ENCODE measurements at regions not wholly inside any gene's neighbourhood (a gene's known extent, or its start where the extent isn't known, plus 50 kb on each side); places are given as distances from the start of the nearest gene placed in this dataset.

DNA sequence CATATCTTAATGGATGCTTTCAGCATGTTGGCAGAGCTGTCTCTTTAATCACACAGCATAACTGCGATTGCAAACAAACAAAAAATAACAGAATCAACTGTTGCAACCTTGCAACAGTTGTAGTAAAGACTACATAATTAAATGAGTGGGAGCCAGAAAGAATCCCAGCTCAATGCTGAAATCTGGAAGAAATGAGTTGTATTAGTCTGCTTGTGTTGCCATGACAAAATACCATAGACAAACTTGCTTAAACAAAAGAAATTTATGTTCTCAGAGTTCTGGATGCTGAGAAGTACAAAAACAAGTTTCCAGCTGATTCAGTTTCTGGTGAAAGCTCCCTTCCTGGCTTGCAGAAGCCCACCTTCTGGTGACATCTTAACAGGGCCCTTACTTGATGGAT is 260.9 kb upstream of the TUSC1 start:
- Histone ChIP-seq H4K20me1 (replicated peaks in 1 of 2; ENCODE audit: control insufficient read depth in 1 of 2, insufficient read depth in 2 of 2, low read length in 2 of 2) (no peaks in the 10 kb centered on the region), H3K27me3 (replicated peaks in 1 of 4; ENCODE audit: control insufficient read depth in 3 of 4, extremely low read depth in 1 of 4, insufficient read depth in 3 of 4, low read length in 3 of 4) (no peaks in the 10 kb centered on the region), H2BK120ac (replicated peaks; ENCODE audit: low read depth, low read length) (no peak overlapping the region), H3K4ac (replicated peaks; ENCODE audit: insufficient read length, low read depth, low read length) (no peak overlapping the region), H4K91ac (replicated peaks; ENCODE audit: insufficient read length, low read length) (no peak overlapping the region), H3K79me1 (ENCODE audit: low read depth, low read length) (no peaks in the 10 kb centered on the region), H2AFZ (ENCODE audit: low read length) (no peak overlapping the region), H4K8ac (ENCODE audit: extremely low read depth, insufficient read depth, low read length) (no peak overlapping the region), H3K9me3 (ENCODE audit: insufficient read depth in 2 of 2, low read depth in 1 of 2, low read length in 1 of 2) (peaks cover 0 to 2% of the 10 kb centered on the region in 2 experiments; a peak in 1 of 4 replicates), H3K4me1 (replicated peaks in 1 of 4; ENCODE audit: control insufficient read depth in 3 of 4, insufficient read depth in 4 of 4, low read length in 3 of 4) (no peaks in the 10 kb centered on the region), H3K36me3 (ENCODE audit: control insufficient read depth in 2 of 4, insufficient read depth in 4 of 4, low read length in 3 of 4) (no peaks in the 10 kb centered on the region), H3K23ac (ENCODE audit: insufficient read length) (no peak overlapping the region), H3K27ac (ENCODE audit: low read depth, low read length) (no peak overlapping the region), H3K14ac (ENCODE audit: insufficient read length) (no peak overlapping the region), H3K9ac (replicated peaks in 1 of 4; ENCODE audit: extremely low read depth in 1 of 4, low read depth in 3 of 4, low read length in 3 of 4) (no peak overlapping the region), H3K4me3 (ENCODE audit: extremely low read depth in 1 of 4, insufficient read depth in 2 of 4, low read depth in 3 of 4, low read length in 4 of 4) (no peak overlapping the region), H2BK15ac (ENCODE audit: low read length) (no peak overlapping the region), H4K5ac (ENCODE audit: insufficient read length, low read depth, low read length) (no peak overlapping the region), H2BK20ac (ENCODE audit: low read length) (no peak overlapping the region), H2BK12ac (ENCODE audit: low read depth, low read length) (no peak overlapping the region), H2BK5ac (ENCODE audit: low read depth, low read length) (no peak overlapping the region), H3K23me2 (ENCODE audit: low read depth, low read length) (no peaks in the 10 kb centered on the region), H3K56ac (replicated peaks; ENCODE audit: insufficient read length, low read depth, low read length) (no peak overlapping the region), H2AK5ac (ENCODE audit: low read depth, low read length) (no peak overlapping the region), H3K79me2 (ENCODE audit: control insufficient read depth in 1 of 2, insufficient read depth in 2 of 2, low read length in 2 of 2) (no peaks in the 10 kb centered on the region), H3K18ac (ENCODE audit: extremely low read depth, low read length) (no peak overlapping the region), H3K4me2 (ENCODE audit: insufficient read depth in 1 of 2, low read depth in 2 of 2, low read length in 2 of 2) (no peak overlapping the region)
- ChIA-PET POLR2A (ENCODE audit: partially characterized antibody) (no interaction called here), CTCF (ENCODE audit: partially characterized antibody) (no interaction called here)
- no peak for FAIRE-seq
- DNase-seq (ENCODE audit: low read depth in 1 of 2, low spot score in 2 of 2): no peak
- 100% methylated on average over 1 of the region's 1 CpG; no CpG with 5 or more reads in 1 of the 2 experiments for WGBS, 2 experiments (ENCODE audit: extremely low coverage in 1 of 2, insufficient coverage in 1 of 2, insufficient read length in 1 of 2, insufficient replicate concordance in 2 of 2, low coverage in 1 of 2, low lambda C conversion rate in 2 of 2, missing lambda C conversion rate in 1 of 2)
- no peak for TF ChIP-seq CEBPB (IDR thresholded peaks at IDR 0.05; ENCODE audit: low read depth, low read length)
- no peak for TF ChIP-seq EGR1 (IDR thresholded peaks at IDR 0.05; ENCODE audit: borderline replicate concordance, low read depth, low read length)
- no peak for TF ChIP-seq JUND (IDR thresholded peaks at IDR 0.05; ENCODE audit: low read length)
- TF ChIP-seq SIN3A (conservative IDR thresholded peaks at IDR 0.05 in 1 of 2, IDR thresholded peaks at IDR 0.05 in 1 of 2; ENCODE audit: low read depth in 1 of 2, low read length in 2 of 2): no peak
- no peak for TF ChIP-seq HDAC2 (IDR thresholded peaks at IDR 0.05; ENCODE audit: borderline replicate concordance in 1 of 2, low read depth in 2 of 2, low read length in 2 of 2)
- no peak for TF ChIP-seq ZNF274 (IDR thresholded peaks at IDR 0.05; ENCODE audit: borderline replicate concordance, extremely low read depth, low read length)
- TF ChIP-seq ASH2L (IDR thresholded peaks at IDR 0.05; ENCODE audit: low read length): no peak
- TF ChIP-seq KDM1A (IDR thresholded peaks at IDR 0.05; ENCODE audit: borderline replicate concordance, low read length): no peak
- TF ChIP-seq EZH2 (IDR thresholded peaks at IDR 0.05; ENCODE audit: low read depth, low read length, severe bottlenecking): no peak
- no peak for TF ChIP-seq PHF8 (conservative IDR thresholded peaks at IDR 0.05; ENCODE audit: low read depth, low read length)
- no peak for TF ChIP-seq TAF1 (IDR thresholded peaks at IDR 0.05; ENCODE audit: low read depth, low read length)
- TF ChIP-seq JUN (IDR thresholded peaks at IDR 0.05; ENCODE audit: low read depth, low read length): no peak
- no peak for TF ChIP-seq NANOG (IDR thresholded peaks at IDR 0.05; ENCODE audit: insufficient read depth, low read depth, low read length, poor library complexity, severe bottlenecking)
- no peak for TF ChIP-seq HDAC6 (IDR thresholded peaks at IDR 0.05; ENCODE audit: low read depth, low read length)
